Sigmoid colon (tissue), 6 donors: ENCODE measurements at regions not wholly inside any gene's neighbourhood (a gene's known extent, or its start where the extent isn't known, plus 50 kb on each side); places are given as distances from the start of the nearest gene placed in this dataset.

Experiments used
- DNase-seq: peaks from one replicate; pipeline ENCODE4 v3.0.0-alpha.2; 2019
- H3K27ac ChIP-seq, 4 donors: fragments of 200-600 bp; sonication (generic); one replicate each; pipeline ENCODE4 v1.5.1; 2016 to 2019; ENCODE audit warnings: mild to moderate bottlenecking in 1 of 4
- H3K27me3 ChIP-seq, 3 donors: fragments of 200-600 bp; sonication (generic); one replicate each; pipeline ENCODE4 v1.5.1; 2019; ENCODE audit warnings: mild to moderate bottlenecking in 1 of 3
- H3K36me3 ChIP-seq, 4 donors: fragments of 200-600 bp; sonication (generic); one replicate each; pipeline ENCODE4 v1.5.1; 2016 to 2019
- H3K4me1 ChIP-seq, 4 donors: fragments of 200-600 bp; sonication (generic); one replicate each; pipeline ENCODE4 v1.5.1; 2017 to 2019
- H3K4me3 ChIP-seq, 4 donors: fragments of 200-600 bp; sonication (generic); one replicate each; pipeline ENCODE4 v1.5.1; 2017 to 2019; ENCODE audit warnings: mild to moderate bottlenecking in 2 of 4, moderate library complexity in 1 of 4
- H3K9me3 ChIP-seq, 4 donors: fragments of 200-600 bp in 3 of 4; sonication (generic) in 3 of 4; one replicate each; pipeline versions ENCODE4 v1.5.1 to v1.6.1; 2013 to 2019
- CTCF ChIP-seq, 4 experiments: fragments of 450-650 bp in 3 of 4; fragments of 200-600 bp in 1 of 4; IDR thresholded peaks; one replicate each; pipeline ENCODE4 v1.5.1; 2016 to 2019; ENCODE audit warnings: antibody characterized with exemption in 4 of 4, mild to moderate bottlenecking in 3 of 4, moderate library complexity in 2 of 4
- EP300 ChIP-seq, 4 donors: sonication (generic); formaldehyde crosslinking; IDR thresholded peaks; one replicate each; pipeline ENCODE4 v1.6.1; 2017; ENCODE audit warnings: antibody characterized with exemption in 4 of 4
- POLR2A ChIP-seq, 2 donors: fragments of 450-650 bp; IDR thresholded peaks; one replicate each; pipeline ENCODE4 v1.6.1; 2016; ENCODE audit warnings: antibody characterized with exemption in 2 of 2, mild to moderate bottlenecking in 2 of 2, moderate library complexity in 2 of 2
- POLR2AphosphoS5 ChIP-seq, 4 donors: sonication (generic); formaldehyde crosslinking; IDR thresholded peaks; one replicate each; pipeline ENCODE4 v1.6.1; 2017; ENCODE audit warnings: antibody characterized with exemption in 4 of 4
- WGBS, 2 donors: extraction: QIAGEN DNeasy Blood & Tissue Kit; methylation state at CpG; one replicate each; pipeline ENCODE4 v1.1.7; 2013; 5-methylcytosine and 5-hydroxymethylcytosine counted together
- intact Hi-C: fragments of 100-400 bp; cut with DNase I; formaldehyde crosslinking; loops from one replicate; pipeline ENCODE4 v1.15.1; 2023
- donor health status: healthy with polysubstance abuse.
- donor health status: healthy.

- intact Hi-C loops: no loop called here
Observed at GRCh38 chr1:87739704-87740103, 411.0 kb downstream of the LMO4 start.

GRCh38 chr1:87743256-87743655 is 414.6 kb downstream of the LMO4 start:
- Histone ChIP-seq H3K4me1 (peaks cover 0 to 36% (median 20%) of the 10 kb centered on the region in 4 donors), H3K27me3 (no peaks in the 10 kb centered on the region), H3K4me3 (no peak overlapping the region), H3K27ac (peak overlapping the region in 1 of 4 donors; percentile 22), H3K9me3 (no peaks in the 10 kb centered on the region), H3K36me3 (no peaks in the 10 kb centered on the region)
- WGBS, 2 donors: 79 to 82% methylated on average over 4 of the region's 4 CpGs
- TF ChIP-seq EP300 (IDR thresholded peaks at IDR 0.05): no peak
- TF ChIP-seq POLR2AphosphoS5 (IDR thresholded peaks at IDR 0.05): no peak
- no peak for TF ChIP-seq CTCF (IDR thresholded peaks at IDR 0.05)
- no peak for TF ChIP-seq POLR2A (IDR thresholded peaks at IDR 0.05)
- DNase-seq: no peak
- intact Hi-C loops: no loop called here

More at GRCh38 chr1:87739704-87740103, 411.0 kb downstream of the LMO4 start:
- no peak for DNase-seq
- Histone ChIP-seq H3K4me1 (peaks cover 0 to 34% (median 18%) of the 10 kb centered on the region in 4 donors), H3K27me3 (no peaks in the 10 kb centered on the region), H3K4me3 (no peak overlapping the region), H3K27ac (no peak overlapping the region), H3K36me3 (no peaks in the 10 kb centered on the region), H3K9me3 (no peaks in the 10 kb centered on the region)
- TF ChIP-seq CTCF (IDR thresholded peaks at IDR 0.05): no peak
- TF ChIP-seq POLR2A (IDR thresholded peaks at IDR 0.05): no peak
- TF ChIP-seq EP300 (IDR thresholded peaks at IDR 0.05): no peak
- TF ChIP-seq POLR2AphosphoS5 (IDR thresholded peaks at IDR 0.05): no peak

GRCh38 chr1:87744056-87744455 is 415.4 kb downstream of the LMO4 start:
- H3K4me1 ChIP-seq: peaks cover 0 to 36% (median 20%) of the 10 kb centered on the region in 4 donors
- no peak overlapping the region for H3K27ac ChIP-seq
- no peaks in the 10 kb centered on the region for H3K9me3 ChIP-seq
- H3K27me3 ChIP-seq: no peaks in the 10 kb centered on the region
- H3K4me3 ChIP-seq: no peak overlapping the region
- intact Hi-C loops: no loop called here
- no peak for DNase-seq
- TF ChIP-seq POLR2AphosphoS5 (IDR thresholded peaks at IDR 0.05) (no peak), POLR2A (IDR thresholded peaks at IDR 0.05) (no peak), CTCF (IDR thresholded peaks at IDR 0.05) (no peak), EP300 (IDR thresholded peaks at IDR 0.05) (no peak)
- WGBS, 2 donors: 88 to 91% methylated on average over 3 of the region's 3 CpGs
- no peaks in the 10 kb centered on the region for H3K36me3 ChIP-seq

- Histone ChIP-seq H3K36me3 (no peaks in the 10 kb centered on the region), H3K9me3 (no peaks in the 10 kb centered on the region), H3K4me3 (no peak overlapping the region), H3K27me3 (no peaks in the 10 kb centered on the region), H3K27ac (no peak overlapping the region), H3K4me1 (peaks cover 0 to 36% (median 20%) of the 10 kb centered on the region in 4 donors)
- TF ChIP-seq POLR2AphosphoS5 (IDR thresholded peaks at IDR 0.05) (no peak), POLR2A (IDR thresholded peaks at IDR 0.05) (no peak), CTCF (IDR thresholded peaks at IDR 0.05) (no peak), EP300 (IDR thresholded peaks at IDR 0.05) (no peak)
- no peak for DNase-seq
- intact Hi-C loops: no loop called here
Observed at GRCh38 chr1:87744763-87745162, 416.1 kb downstream of the LMO4 start.

- intact Hi-C loops: no loop called here
- TF ChIP-seq POLR2A (IDR thresholded peaks at IDR 0.05) (no peak), EP300 (IDR thresholded peaks at IDR 0.05) (no peak), POLR2AphosphoS5 (IDR thresholded peaks at IDR 0.05) (no peak), CTCF (IDR thresholded peaks at IDR 0.05) (no peak)
- Histone ChIP-seq H3K4me1 (peaks cover 0 to 8% (median 2%) of the 10 kb centered on the region in 4 donors), H3K27me3 (no peaks in the 10 kb centered on the region), H3K27ac (peak overlapping the region in 2 of 4 donors; percentile 20 to 24), H3K4me3 (no peak overlapping the region), H3K9me3 (no peaks in the 10 kb centered on the region), H3K36me3 (no peaks in the 10 kb centered on the region)
- no peak for DNase-seq
Observed at GRCh38 chr1:87753366-87753765, 424.7 kb downstream of the LMO4 start.
